SJSA1 (cell line): ENCODE measurements at regions not wholly inside any gene's neighbourhood (a gene's known extent, or its start where the extent isn't known, plus 50 kb on each side); places are given as distances from the start of the nearest gene placed in this dataset.
A peak's percentile ranks its signal among the peaks of the same experiment; 100 is the strongest.

Source experiments
- DNase-seq, 2 experiments: peaks; one replicate each; pipeline ENCODE4 v3.0.0-alpha.2; 2015 to 2020; ENCODE audit warnings: low spot score in 2 of 2, low read depth in 1 of 2
- H3K27ac ChIP-seq: fragments of 250-450 bp; sonication (Bioruptor Pico); 2 replicates; pipeline ENCODE4 v1.5.1; 2020; ENCODE audit warnings: mild to moderate bottlenecking, moderate library complexity
- H3K27me3 ChIP-seq: fragments of 250-450 bp; sonication (Bioruptor Pico); replicated peaks from 2 replicates; pipeline ENCODE4 v1.5.1; 2020; ENCODE audit warnings: mild to moderate bottlenecking, moderate library complexity
- H3K36me3 ChIP-seq: fragments of 250-450 bp; sonication (Bioruptor Pico); 2 replicates; pipeline ENCODE4 v1.5.1; 2020; ENCODE audit warnings: mild to moderate bottlenecking
- H3K4me1 ChIP-seq: fragments of 250-450 bp; sonication (Bioruptor Pico); replicated peaks from 2 replicates; pipeline ENCODE4 v1.6.1; 2021; ENCODE audit warnings: mild to moderate bottlenecking
- H3K4me3 ChIP-seq: fragments of 250-450 bp; sonication (Bioruptor Pico); 2 replicates; pipeline ENCODE4 v1.5.1; 2020; ENCODE audit warnings: mild to moderate bottlenecking
- H3K9me3 ChIP-seq: fragments of 250-450 bp; sonication (Bioruptor Pico); replicated peaks from 2 replicates; pipeline ENCODE4 v1.5.1; 2020; ENCODE audit warnings: mild to moderate bottlenecking

- peak in 1 of 2 experiments; percentile 84 for DNase-seq
- Histone ChIP-seq H3K36me3 (no peaks in the 10 kb centered on the region), H3K27me3 (no peaks in the 10 kb centered on the region), H3K4me1 (peaks cover 25% of the 10 kb centered on the region), H3K27ac (peak overlapping the region; percentile 81), H3K4me3 (peak overlapping the region; percentile 10), H3K9me3 (no peaks in the 10 kb centered on the region)
These were observed 383.6 kb upstream of the SMIM21 start for GRCh38 chr18:75810961-75811551.

- Histone ChIP-seq H3K4me1 (peaks cover 25% of the 10 kb centered on the region), H3K4me3 (peak overlapping the region; percentile 10; the same call in 1 of the 2 replicates), H3K27ac (peak overlapping the region; percentile 81), H3K9me3 (no peaks in the 10 kb centered on the region), H3K36me3 (no peaks in the 10 kb centered on the region), H3K27me3 (no peaks in the 10 kb centered on the region)
- peak in 1 of 2 experiments; percentile 52 for DNase-seq
These were observed 383.0 kb upstream of the SMIM21 start for GRCh38 chr18:75810516-75810915.

- H3K27me3 ChIP-seq: no peaks in the 10 kb centered on the region
- peaks cover 25% of the 10 kb centered on the region for H3K4me1 ChIP-seq
- H3K9me3 ChIP-seq: no peaks in the 10 kb centered on the region
- H3K36me3 ChIP-seq: no peaks in the 10 kb centered on the region
- DNase-seq: no peak
- no peak overlapping the region for H3K4me3 ChIP-seq
- no peak overlapping the region for H3K27ac ChIP-seq
These were observed 382.4 kb upstream of the SMIM21 start for GRCh38 chr18:75809926-75810255.

GRCh38 chr18:75809151-75809925 lies 381.8 kb upstream of the SMIM21 start:
- Histone ChIP-seq H3K9me3 (no peaks in the 10 kb centered on the region), H3K4me1 (peaks cover 25% of the 10 kb centered on the region), H3K27ac (no peak overlapping the region), H3K27me3 (no peaks in the 10 kb centered on the region), H3K36me3 (no peaks in the 10 kb centered on the region), H3K4me3 (no peak overlapping the region)
- no peak for DNase-seq

GRCh38 chr18:75805265-75805664 lies 377.8 kb upstream of the SMIM21 start:
- Histone ChIP-seq H3K27ac (no peak overlapping the region), H3K4me3 (no peak overlapping the region)
- no peak for DNase-seq

GRCh38 chr18:75802681-75803080 lies 375.2 kb upstream of the SMIM21 start:
- Histone ChIP-seq H3K27ac (no peak overlapping the region), H3K4me3 (no peak overlapping the region), H3K27me3 (no peaks in the 10 kb centered on the region), H3K36me3 (no peaks in the 10 kb centered on the region), H3K9me3 (no peaks in the 10 kb centered on the region), H3K4me1 (peaks cover 30% of the 10 kb centered on the region)
- DNase-seq: no peak

More at GRCh38 chr18:75805265-75805664, 377.8 kb upstream of the SMIM21 start:
- Histone ChIP-seq H3K36me3 (no peaks in the 10 kb centered on the region), H3K9me3 (no peaks in the 10 kb centered on the region), H3K4me1 (peaks cover 14% of the 10 kb centered on the region), H3K27me3 (no peaks in the 10 kb centered on the region)

- Histone ChIP-seq H3K36me3 (no peaks in the 10 kb centered on the region), H3K27ac (peak overlapping the region; percentile 98), H3K9me3 (no peaks in the 10 kb centered on the region), H3K27me3 (no peaks in the 10 kb centered on the region), H3K4me1 (peaks cover 30% of the 10 kb centered on the region), H3K4me3 (no peak overlapping the region)
- no peak for DNase-seq
These were observed 373.7 kb upstream of the SMIM21 start for GRCh38 chr18:75801178-75801577.

GRCh38 chr18:75800331-75800648 lies 372.8 kb upstream of the SMIM21 start:
- no peaks in the 10 kb centered on the region for H3K36me3 ChIP-seq
- H3K4me1 ChIP-seq: peaks cover 30% of the 10 kb centered on the region
- H3K9me3 ChIP-seq: no peaks in the 10 kb centered on the region
- H3K27me3 ChIP-seq: no peaks in the 10 kb centered on the region
- peak overlapping the region; percentile 98 for H3K27ac ChIP-seq
- DNase-seq: peak in 1 of 2 experiments; percentile 54
- no peak overlapping the region for H3K4me3 ChIP-seq

- Histone ChIP-seq H3K4me3 (no peak overlapping the region), H3K4me1 (peaks cover 30% of the 10 kb centered on the region), H3K27me3 (no peaks in the 10 kb centered on the region), H3K36me3 (no peaks in the 10 kb centered on the region), H3K9me3 (no peaks in the 10 kb centered on the region), H3K27ac (peak overlapping the region; percentile 98)
- DNase-seq: peak; percentile 83 to 97
These were observed 372.2 kb upstream of the SMIM21 start for GRCh38 chr18:75799449-75800330.

GRCh38 chr18:75797046-75797445 lies 369.5 kb upstream of the SMIM21 start:
- no peak for DNase-seq
- Histone ChIP-seq H3K4me3 (no peak overlapping the region), H3K36me3 (no peaks in the 10 kb centered on the region), H3K27ac (no peak overlapping the region), H3K9me3 (no peaks in the 10 kb centered on the region), H3K27me3 (no peaks in the 10 kb centered on the region), H3K4me1 (peaks cover 30% of the 10 kb centered on the region)

- Histone ChIP-seq H3K27ac (no peak overlapping the region), H3K4me3 (no peak overlapping the region), H3K27me3 (no peaks in the 10 kb centered on the region), H3K4me1 (no peaks in the 10 kb centered on the region), H3K36me3 (no peaks in the 10 kb centered on the region), H3K9me3 (no peaks in the 10 kb centered on the region)
- no peak for DNase-seq
These were observed 363.3 kb upstream of the SMIM21 start for GRCh38 chr18:75790796-75791195.

- H3K4me3 ChIP-seq: no peak overlapping the region
- no peak overlapping the region for H3K27ac ChIP-seq
- no peaks in the 10 kb centered on the region for H3K9me3 ChIP-seq
- H3K4me1 ChIP-seq: no peaks in the 10 kb centered on the region
- H3K27me3 ChIP-seq: no peaks in the 10 kb centered on the region
- H3K36me3 ChIP-seq: no peaks in the 10 kb centered on the region
- DNase-seq: no peak
These were observed 362.6 kb upstream of the SMIM21 start for GRCh38 chr18:75790111-75790510.

- Histone ChIP-seq H3K4me3 (no peak overlapping the region), H3K27ac (no peak overlapping the region), H3K4me1 (no peaks in the 10 kb centered on the region), H3K9me3 (no peaks in the 10 kb centered on the region), H3K27me3 (no peaks in the 10 kb centered on the region), H3K36me3 (no peaks in the 10 kb centered on the region)
- DNase-seq: no peak
These were observed 358.3 kb upstream of the SMIM21 start for GRCh38 chr18:75785834-75786233.

GRCh38 chr18:75785206-75785605 lies 357.7 kb upstream of the SMIM21 start:
- Histone ChIP-seq H3K36me3 (no peaks in the 10 kb centered on the region), H3K4me3 (no peak overlapping the region), H3K9me3 (no peaks in the 10 kb centered on the region), H3K27me3 (no peaks in the 10 kb centered on the region), H3K27ac (no peak overlapping the region), H3K4me1 (no peaks in the 10 kb centered on the region)
- DNase-seq: no peak
